Testis (tissue), 2 donors: ENCODE measurements at regions not wholly inside any gene's neighbourhood (a gene's known extent, or its start where the extent isn't known, plus 50 kb on each side); places are given as distances from the start of the nearest gene placed in this dataset.

ENCODE experiments used
- DNase-seq: peaks from one replicate; pipeline ENCODE4 v3.0.0-alpha.2; 2019
- H3K27ac ChIP-seq, 2 donors: fragments of 200-600 bp; sonication (generic); one replicate each; pipeline ENCODE4 v1.5.1; 2019
- H3K27me3 ChIP-seq: fragments of 200-600 bp; sonication (generic); one replicate; pipeline ENCODE4 v1.5.1; 2019
- H3K36me3 ChIP-seq: fragments of 200-600 bp; sonication (generic); one replicate; pipeline ENCODE4 v1.5.1; 2017; ENCODE audit warnings: low read depth; ENCODE audit errors: missing control alignments
- H3K4me1 ChIP-seq: fragments of 200-600 bp; sonication (generic); one replicate; pipeline ENCODE4 v1.5.1; 2019
- H3K4me3 ChIP-seq, 2 donors: fragments of 200-600 bp; sonication (generic); one replicate each; pipeline ENCODE4 v1.5.1; 2017 to 2019
- H3K9me3 ChIP-seq: fragments of 200-600 bp; sonication (generic); one replicate; pipeline ENCODE4 v1.5.1; 2017
- CTCF ChIP-seq, 3 experiments: fragments of 450-650 bp in 2 of 3; fragments of 200-600 bp in 1 of 3; sonication (generic) in 1 of 3; IDR thresholded peaks; one replicate each; pipeline ENCODE4 v1.5.1; 2016 to 2019; ENCODE audit warnings: antibody characterized with exemption in 3 of 3, mild to moderate bottlenecking in 2 of 3, moderate library complexity in 1 of 3
- POLR2A ChIP-seq: fragments of 450-650 bp; IDR thresholded peaks from one replicate; pipeline ENCODE4 v1.6.1; 2017; ENCODE audit warnings: antibody characterized with exemption, mild to moderate bottlenecking, moderate library complexity
- WGBS, 2 donors: methylation state at CpG; one replicate each; pipeline ENCODE4 v1.1.5; 2018; 5-methylcytosine and 5-hydroxymethylcytosine counted together
- intact Hi-C: fragments of 100-400 bp; cut with DNase I; formaldehyde crosslinking; loops from one replicate; pipeline ENCODE4 v1.15.1; 2023; ENCODE audit warnings: low total_unique reads

GRCh38 chr16:27677263-27677662 lies 127.3 kb downstream of the KATNIP start:
- H3K27ac ChIP-seq: no peak overlapping the region
- 74 to 75% methylated on average over 3 of the region's 3 CpGs for WGBS, 2 donors
- no peaks in the 10 kb centered on the region for H3K9me3 ChIP-seq
- intact Hi-C loops: no loop called here
- no peaks in the 10 kb centered on the region for H3K36me3 ChIP-seq
- no peaks in the 10 kb centered on the region for H3K4me1 ChIP-seq
- H3K27me3 ChIP-seq: no peaks in the 10 kb centered on the region
- H3K4me3 ChIP-seq: no peak overlapping the region
- TF ChIP-seq POLR2A (no peak), CTCF (IDR thresholded peaks at IDR 0.05) (no peak)
- DNase-seq: no peak

GRCh38 chr16:27678955-27679354 lies 129.0 kb downstream of the KATNIP start:
- no peaks in the 10 kb centered on the region for H3K9me3 ChIP-seq
- H3K36me3 ChIP-seq: no peaks in the 10 kb centered on the region
- no peak overlapping the region for H3K27ac ChIP-seq
- 94 to 95% methylated on average over 3 of the region's 3 CpGs for WGBS, 2 donors
- no peaks in the 10 kb centered on the region for H3K27me3 ChIP-seq
- TF ChIP-seq CTCF (IDR thresholded peaks at IDR 0.05): no peak
- TF ChIP-seq POLR2A: no peak
- H3K4me3 ChIP-seq: no peak overlapping the region
- H3K4me1 ChIP-seq: no peaks in the 10 kb centered on the region
- intact Hi-C loops: no loop called here
- DNase-seq: no peak

- TF ChIP-seq POLR2A: no peak
- no peak for TF ChIP-seq CTCF (IDR thresholded peaks at IDR 0.05)
- DNase-seq: no peak
- H3K36me3 ChIP-seq: no peaks in the 10 kb centered on the region
- WGBS, 2 donors: 87 to 91% methylated on average over 7 of the region's 7 CpGs
- no peaks in the 10 kb centered on the region for H3K4me1 ChIP-seq
- no peaks in the 10 kb centered on the region for H3K9me3 ChIP-seq
- H3K27me3 ChIP-seq: no peaks in the 10 kb centered on the region
- no peak overlapping the region for H3K27ac ChIP-seq
- intact Hi-C loops: no loop called here
- no peak overlapping the region for H3K4me3 ChIP-seq
Measured at GRCh38 chr16:27679899-27680298, 130.0 kb downstream of the KATNIP start.

GRCh38 chr16:27681681-27682080 lies 131.7 kb downstream of the KATNIP start:
- Histone ChIP-seq H3K4me1 (no peaks in the 10 kb centered on the region), H3K27ac (no peak overlapping the region), H3K4me3 (no peak overlapping the region), H3K27me3 (no peaks in the 10 kb centered on the region), H3K9me3 (no peaks in the 10 kb centered on the region), H3K36me3 (no peaks in the 10 kb centered on the region)
- intact Hi-C loops: no loop called here
- no peak for TF ChIP-seq CTCF (IDR thresholded peaks at IDR 0.05)
- DNase-seq: no peak
- 95 to 97% methylated on average over 5 of the region's 5 CpGs for WGBS, 2 donors

- H3K27me3 ChIP-seq: no peaks in the 10 kb centered on the region
Measured at GRCh38 chr16:27684047-27684446, 134.1 kb downstream of the KATNIP start.

More at GRCh38 chr16:27684047-27684446, 134.1 kb downstream of the KATNIP start:
- Histone ChIP-seq H3K4me1 (no peaks in the 10 kb centered on the region), H3K4me3 (no peak overlapping the region), H3K36me3 (no peaks in the 10 kb centered on the region), H3K9me3 (no peaks in the 10 kb centered on the region), H3K27ac (no peak overlapping the region)
- TF ChIP-seq POLR2A (no peak), CTCF (IDR thresholded peaks at IDR 0.05) (no peak)
- DNase-seq: no peak
- intact Hi-C loops: no loop called here
- 92 to 93% methylated on average over 2 of the region's 2 CpGs for WGBS, 2 donors
